Activated T-cell treated with anti-CD3 and anti-CD28 coated beads for 24 hours (primary cell): ENCODE measurements at regions not wholly inside any gene's neighbourhood (a gene's known extent, or its start where the extent isn't known, plus 50 kb on each side); places are given as distances from the start of the nearest gene placed in this dataset.

Source experiments
- DNase-seq: peaks from one replicate; pipeline ENCODE4 v3.0.0-alpha.2; 2020; ENCODE audit warnings: low read depth

- no peak for DNase-seq
Observed at GRCh38 chr3:34972481-34972880, 666.8 kb upstream of the ARPP21 start.

GRCh38 chr3:34973586-34973985 lies 665.7 kb upstream of the ARPP21 start:
- DNase-seq: no peak

GRCh38 chr3:34983631-34984030 lies 655.7 kb upstream of the ARPP21 start:
- DNase-seq: no peak

GRCh38 chr3:34988296-34988695 lies 651.0 kb upstream of the ARPP21 start:
- no peak for DNase-seq

- DNase-seq: no peak
Observed at GRCh38 chr3:34995796-34996430, 643.4 kb upstream of the ARPP21 start.

- DNase-seq: no peak
Observed at GRCh38 chr3:34998902-34999301, 640.4 kb upstream of the ARPP21 start.

- DNase-seq: no peak
Observed at GRCh38 chr3:35012214-35012613, 627.1 kb upstream of the ARPP21 start.

GRCh38 chr3:35028157-35028556 lies 611.2 kb upstream of the ARPP21 start:
- no peak for DNase-seq

GRCh38 chr3:35042210-35042991 lies 596.9 kb upstream of the ARPP21 start:
- no peak for DNase-seq

- DNase-seq: no peak
Observed at GRCh38 chr3:35043040-35043439, 596.3 kb upstream of the ARPP21 start.

GRCh38 chr3:35044190-35044589 lies 595.1 kb upstream of the ARPP21 start:
- DNase-seq: no peak

- DNase-seq: no peak
Observed at GRCh38 chr3:35045118-35045517, 594.2 kb upstream of the ARPP21 start.

- DNase-seq: no peak
Observed at GRCh38 chr3:35064761-35065160, 574.6 kb upstream of the ARPP21 start.

- DNase-seq: no peak
Observed at GRCh38 chr3:35065891-35066290, 573.4 kb upstream of the ARPP21 start.

GRCh38 chr3:35067750-35068149 lies 571.6 kb upstream of the ARPP21 start:
- no peak for DNase-seq

GRCh38 chr3:35070088-35070487 lies 569.2 kb upstream of the ARPP21 start:
- DNase-seq: no peak

GRCh38 chr3:35071772-35072171 lies 567.6 kb upstream of the ARPP21 start:
- no peak for DNase-seq

GRCh38 chr3:35078780-35079179 lies 560.5 kb upstream of the ARPP21 start:
- DNase-seq: no peak

- DNase-seq: no peak
Observed at GRCh38 chr3:35079403-35079802, 559.9 kb upstream of the ARPP21 start.

- no peak for DNase-seq
Observed at GRCh38 chr3:35081899-35082298, 557.4 kb upstream of the ARPP21 start.

GRCh38 chr3:35088943-35089342 lies 550.4 kb upstream of the ARPP21 start:
- no peak for DNase-seq

GRCh38 chr3:35114686-35115085 lies 524.6 kb upstream of the ARPP21 start:
- DNase-seq: no peak

- no peak for DNase-seq
Observed at GRCh38 chr3:35120026-35120425, 519.3 kb upstream of the ARPP21 start.

- no peak for DNase-seq
Observed at GRCh38 chr3:35137612-35138011, 501.7 kb upstream of the ARPP21 start.
